Heart left ventricle (tissue), 16 donors: ENCODE measurements at regions not wholly inside any gene's neighbourhood (a gene's known extent, or its start where the extent isn't known, plus 50 kb on each side); places are given as distances from the start of the nearest gene placed in this dataset.

ENCODE experiments used
- ATAC-seq, 4 donors: fragments of 200-7000 bp; cut with Tn5 transposase; one replicate each; pipeline ENCODE4 v1.9.1; 2020 to 2022; ENCODE audit warnings: moderate library complexity in 4 of 4, mild to moderate bottlenecking in 3 of 4, moderate number of reproducible peaks in 1 of 4
- DNase-seq, 5 donors: peaks; one replicate each; pipeline ENCODE4 v3.0.0-alpha.2; 2020
- H3K27ac ChIP-seq, 12 donors: fragments of 200-600 bp; sonication (generic) in 4 of 12; one replicate each; pipeline versions ENCODE4 v1.5.0 to v1.8.0; 2016 to 2022; ENCODE audit warnings: mild to moderate bottlenecking in 2 of 12
- H3K27me3 ChIP-seq, 9 donors: fragments of 200-600 bp; sonication (generic) in 2 of 9; one replicate each; pipeline versions ENCODE4 v1.5.1 to v1.8.0; 2016 to 2022; ENCODE audit warnings: mild to moderate bottlenecking in 3 of 9
- H3K36me3 ChIP-seq, 9 donors: fragments of 200-600 bp; sonication (generic) in 2 of 9; one replicate each; pipeline versions ENCODE4 v1.5.0 to v1.8.0; 2018 to 2022; ENCODE audit warnings: mild to moderate bottlenecking in 2 of 9
- H3K4me1 ChIP-seq, 12 donors: fragments of 200-600 bp; sonication (generic) in 4 of 12; one replicate each; pipeline versions ENCODE4 v1.5.0 to v1.8.0; 2016 to 2022; ENCODE audit warnings: mild to moderate bottlenecking in 3 of 12
- H3K4me3 ChIP-seq, 12 donors: fragments of 200-600 bp; sonication (generic) in 4 of 12; one replicate each; pipeline versions ENCODE4 v1.5.0 to v1.8.0; 2017 to 2022; ENCODE audit warnings: mild to moderate bottlenecking in 9 of 12, moderate library complexity in 4 of 12
- H3K9me3 ChIP-seq, 12 donors: fragments of 200-600 bp; sonication (generic) in 4 of 12; one replicate each; pipeline versions ENCODE4 v1.5.0 to v1.8.0; 2016 to 2022; ENCODE audit warnings: mild to moderate bottlenecking in 1 of 12
- POLR2A ChIP-seq, 2 donors: fragments of 450-650 bp; IDR thresholded peaks; one replicate each; pipeline ENCODE4 v1.6.1; 2017; ENCODE audit warnings: antibody characterized with exemption in 2 of 2, mild to moderate bottlenecking in 2 of 2, moderate library complexity in 2 of 2
- WGBS, 4 donors: extraction: QIAGEN DNeasy Blood & Tissue Kit in 2 of 4; methylation state at CpG; one replicate each; pipeline versions ENCODE4 v1.1.5 to v1.1.7; 2013 to 2018; 5-methylcytosine and 5-hydroxymethylcytosine counted together
- intact Hi-C, 10 donors: fragments of 100-400 bp; cut with DNase I; formaldehyde crosslinking; loops; one replicate each; pipeline versions ENCODE4 v1.11.1 to v1.14.2; 2022
- TF ChIP-seq, protein P1 (sequence below), 12 donors: fragments of 200-600 bp; sonication (generic) in 4 of 12; IDR thresholded peaks; one replicate each; pipeline versions ENCODE4 v1.5.0 to v1.8.0; 2018 to 2022; ENCODE audit warnings: antibody characterized with exemption in 12 of 12, mild to moderate bottlenecking in 5 of 12
- donor health status: ischemic (EF 13 %, LVEDD 7.1; RV severe dilation, severe dysfunction).
- donor health status: healthy with polysubstance abuse.
- donor health status: DM: no; HTN: yes; CAD: no.
- donor health status: DM: no; HTN: no; CAD: no.
- donor health status: ischemic (EF 25% LVEDD 6.9; RV normal size, moderate dysfunction).
- donor health status: ischemic (EF 25% LVEDD 5.7; RV mildly dilated, moderate dysfunction).
- donor health status: healthy.
- donor health status: DM: yes; HTN: yes; CAD: no.
- donor health status: ischemic (EF 35%, LVEDD 5.7; RV mildly dilated, moderate dysfunction).
- donor health status: nonischemic (EF 11% LVEDD 7.7; RV severe dilation, severe dysfunction).
- donor health status: DM: yes; HTN: yes; CAD: no.
- donor health status: PGD.
- donor health status: ischemic (EF 29% LVEDD 5.4; RV normal size, mild dysfunction).
- donor health status: nonischemic (EF 23%, LVEDD 6.1; RV moderate dilation, normal function).

GRCh38 chr3:18838758-18839157 lies 309.6 kb upstream of the KCNH8 start:
- peaks cover 0 to 5% (median 0%) of the 10 kb centered on the region in 12 donors for H3K4me1 ChIP-seq
- no peaks in the 10 kb centered on the region for H3K36me3 ChIP-seq
- ATAC-seq (no peak), DNase-seq (no peak)
- TF ChIP-seq POLR2A (IDR thresholded peaks at IDR 0.05): no peak
- TF ChIP-seq, protein P1, sequence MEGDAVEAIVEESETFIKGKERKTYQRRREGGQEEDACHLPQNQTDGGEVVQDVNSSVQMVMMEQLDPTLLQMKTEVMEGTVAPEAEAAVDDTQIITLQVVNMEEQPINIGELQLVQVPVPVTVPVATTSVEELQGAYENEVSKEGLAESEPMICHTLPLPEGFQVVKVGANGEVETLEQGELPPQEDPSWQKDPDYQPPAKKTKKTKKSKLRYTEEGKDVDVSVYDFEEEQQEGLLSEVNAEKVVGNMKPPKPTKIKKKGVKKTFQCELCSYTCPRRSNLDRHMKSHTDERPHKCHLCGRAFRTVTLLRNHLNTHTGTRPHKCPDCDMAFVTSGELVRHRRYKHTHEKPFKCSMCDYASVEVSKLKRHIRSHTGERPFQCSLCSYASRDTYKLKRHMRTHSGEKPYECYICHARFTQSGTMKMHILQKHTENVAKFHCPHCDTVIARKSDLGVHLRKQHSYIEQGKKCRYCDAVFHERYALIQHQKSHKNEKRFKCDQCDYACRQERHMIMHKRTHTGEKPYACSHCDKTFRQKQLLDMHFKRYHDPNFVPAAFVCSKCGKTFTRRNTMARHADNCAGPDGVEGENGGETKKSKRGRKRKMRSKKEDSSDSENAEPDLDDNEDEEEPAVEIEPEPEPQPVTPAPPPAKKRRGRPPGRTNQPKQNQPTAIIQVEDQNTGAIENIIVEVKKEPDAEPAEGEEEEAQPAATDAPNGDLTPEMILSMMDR (IDR thresholded peaks at IDR 0.05): no peak
- H3K27me3 ChIP-seq: no peaks in the 10 kb centered on the region
- H3K9me3 ChIP-seq: no peaks in the 10 kb centered on the region
- no peak overlapping the region for H3K4me3 ChIP-seq
- WGBS, 4 donors: 88 to 100% (median 93%) methylated on average over 1 of the region's 1 CpG
- H3K27ac ChIP-seq: no peak overlapping the region
- intact Hi-C loops: no loop called here

DNA sequence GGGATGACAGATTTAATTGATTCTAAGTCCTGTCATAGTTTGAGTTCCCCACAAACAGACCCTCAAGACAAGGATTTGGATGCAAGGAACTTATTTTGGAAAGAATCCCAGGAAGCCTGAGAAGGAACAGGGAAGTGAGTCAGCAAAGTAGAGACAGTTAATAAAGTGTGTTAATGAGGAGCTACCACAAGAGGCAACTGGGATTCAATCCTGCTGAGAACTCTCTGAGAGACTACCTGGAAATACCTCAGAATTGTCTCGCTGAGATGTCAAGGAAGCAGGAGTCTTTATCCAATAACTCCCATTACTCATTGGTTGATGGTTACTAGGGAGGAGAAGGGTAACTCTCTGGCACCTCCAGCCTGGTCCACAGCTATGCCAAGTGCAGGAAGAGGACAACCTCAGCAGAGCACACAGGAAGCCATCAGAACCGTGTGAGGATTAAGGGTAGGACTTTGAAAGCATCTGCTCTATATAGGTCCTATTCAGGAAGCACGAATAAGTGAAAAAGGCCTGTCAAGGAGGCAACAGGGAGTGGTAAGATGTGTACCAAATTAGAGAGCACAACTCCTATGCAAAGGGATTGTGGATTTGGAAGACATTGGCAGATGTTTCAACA lies 311.1 kb upstream of the KCNH8 start:
- no peak overlapping the region for H3K4me3 ChIP-seq
- 58 to 74% (median 66%) methylated on average over 3 of the region's 3 CpGs for WGBS, 4 donors
- H3K9me3 ChIP-seq: no peaks in the 10 kb centered on the region
- H3K36me3 ChIP-seq: no peaks in the 10 kb centered on the region
- DNase-seq (no peak), ATAC-seq (no peak)
- H3K27me3 ChIP-seq: no peaks in the 10 kb centered on the region
- H3K27ac ChIP-seq: no peak overlapping the region
- intact Hi-C loops: no loop called here
- peaks cover 0 to 5% (median 0%) of the 10 kb centered on the region in 12 donors for H3K4me1 ChIP-seq
- TF ChIP-seq, protein P1 (IDR thresholded peaks at IDR 0.05): no peak
- TF ChIP-seq POLR2A (IDR thresholded peaks at IDR 0.05): no peak

DNA sequence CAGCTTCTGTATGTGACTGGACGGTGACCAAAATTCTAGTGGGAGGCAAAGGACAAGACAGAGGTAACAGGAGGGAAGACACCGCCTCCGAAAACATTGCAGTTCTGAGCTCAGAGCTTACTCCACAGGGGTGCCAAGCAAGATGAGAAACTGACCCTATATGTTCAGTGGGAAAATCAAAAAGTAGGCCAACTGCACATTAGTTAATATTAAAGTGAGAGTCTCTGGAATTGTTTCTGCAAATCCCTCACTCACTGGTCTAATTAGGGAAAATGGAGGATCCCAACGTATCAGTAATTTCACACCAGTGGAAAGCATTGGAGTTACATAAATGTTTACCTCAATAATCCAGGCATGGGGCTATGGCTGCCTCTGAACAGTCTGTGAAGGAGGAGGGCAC lies 313.3 kb upstream of the KCNH8 start:
- no peaks in the 10 kb centered on the region for H3K27me3 ChIP-seq
- H3K4me3 ChIP-seq: no peak overlapping the region
- intact Hi-C loops: no loop called here
- ATAC-seq (no peak), DNase-seq (no peak)
- H3K4me1 ChIP-seq: no peaks in the 10 kb centered on the region
- no peaks in the 10 kb centered on the region for H3K36me3 ChIP-seq
- H3K27ac ChIP-seq: no peak overlapping the region
- H3K9me3 ChIP-seq: no peaks in the 10 kb centered on the region
- 79 to 87% (median 87%) methylated on average over 4 of the region's 4 CpGs for WGBS, 4 donors
- TF ChIP-seq, protein P1 (IDR thresholded peaks at IDR 0.05): no peak
- no peak for TF ChIP-seq POLR2A (IDR thresholded peaks at IDR 0.05)

GRCh38 chr3:18830087-18830486 lies 318.2 kb upstream of the KCNH8 start:
- no peak for ATAC-seq
- intact Hi-C loops: no loop called here
- H3K4me1 ChIP-seq: no peaks in the 10 kb centered on the region
- no peaks in the 10 kb centered on the region for H3K9me3 ChIP-seq
- WGBS, 4 donors: 74 to 80% (median 77%) methylated on average over 5 of the region's 5 CpGs
- H3K36me3 ChIP-seq: no peaks in the 10 kb centered on the region
- H3K27ac ChIP-seq: no peak overlapping the region
- no peak for DNase-seq
- H3K4me3 ChIP-seq: no peak overlapping the region
- no peak for TF ChIP-seq POLR2A (IDR thresholded peaks at IDR 0.05)
- TF ChIP-seq, protein P1 (IDR thresholded peaks at IDR 0.05): no peak
- H3K27me3 ChIP-seq: no peaks in the 10 kb centered on the region
